H1 (cell line): ENCODE measurements at regions not wholly inside any gene's neighbourhood (a gene's known extent, or its start where the extent isn't known, plus 50 kb on each side); places are given as distances from the start of the nearest gene placed in this dataset.

Source experiments
- CTCF ChIA-PET: fragments of 300-600 bp; sonication (Branson Sonifier 250); formaldehyde crosslinking; loops from one replicate; lab custom pipeline; 2021; ENCODE audit not compliant: partially characterized antibody; lab: Charles Lee
- POLR2A ChIA-PET: fragments of 300-600 bp; sonication (Branson Sonifier 250); formaldehyde crosslinking; loops from one replicate; lab custom pipeline; 2021; ENCODE audit warnings: inconsistent platforms; ENCODE audit not compliant: partially characterized antibody; lab: Charles Lee
- DNase-seq, 2 experiments: peaks; one replicate each; pipeline versions ENCODE4 v3.0.0 to v3.0.0-alpha.2; 2010 to 2022; ENCODE audit warnings: low spot score in 2 of 2, low read depth in 1 of 2, mixed read lengths in 1 of 2
- FAIRE-seq: peaks from 2 replicates; lab custom pipeline; 2011; peaks lifted over from hg19 to GRCh38; lab: Jason Lieb, UNC
- H2AFZ ChIP-seq: 2 replicates; pipeline ENCODE4 v1.8.1; 2012; ENCODE audit warnings: low read length, inconsistent platforms
- H2AK5ac ChIP-seq: 2 replicates; pipeline ENCODE4 v1.6.1; 2013; ENCODE audit warnings: low read depth, low read length
- H2BK120ac ChIP-seq: replicated peaks from 2 replicates; pipeline ENCODE3; 2013; ENCODE audit warnings: low read depth, low read length, inconsistent platforms
- H2BK12ac ChIP-seq: 2 replicates; pipeline ENCODE4 v1.6.1; 2013; ENCODE audit warnings: low read depth, low read length
- H2BK15ac ChIP-seq: 2 replicates; pipeline ENCODE4 v1.6.1; 2013; ENCODE audit warnings: low read length
- H2BK20ac ChIP-seq: 2 replicates; pipeline ENCODE4 v1.6.1; 2013; ENCODE audit warnings: low read length
- H2BK5ac ChIP-seq: 2 replicates; pipeline ENCODE4 v1.6.1; 2013; ENCODE audit warnings: low read depth, low read length
- H3K14ac ChIP-seq: 2 replicates; pipeline ENCODE4 v1.6.1; 2013; ENCODE audit warnings: inconsistent platforms; ENCODE audit not compliant: insufficient read length
- H3K18ac ChIP-seq: 2 replicates; pipeline ENCODE4 v1.6.1; 2013; ENCODE audit warnings: low read length; ENCODE audit errors: extremely low read depth
- H3K23ac ChIP-seq: 2 replicates; pipeline ENCODE4 v1.6.1; 2013; ENCODE audit warnings: inconsistent platforms; ENCODE audit not compliant: insufficient read length
- H3K23me2 ChIP-seq: 2 replicates; pipeline ENCODE4 v1.6.1; 2013; ENCODE audit warnings: low read depth, low read length
- H3K27ac ChIP-seq: 2 replicates; pipeline ENCODE4 v1.6.1; 2011; ENCODE audit warnings: low read depth, low read length, inconsistent platforms
- H3K27me3 ChIP-seq, 4 experiments: replicated peaks in 1 of 4; 1 replicate in 1 of 4; 2 replicates in 3 of 4; pipeline versions ENCODE4 v1.6.1 to v1.8.1; 2011 to 2013; ENCODE audit warnings: low read length in 3 of 4, mild to moderate bottlenecking in 3 of 4, inconsistent platforms in 2 of 4, mixed read lengths in 2 of 4, moderate library complexity in 1 of 4; ENCODE audit not compliant: control insufficient read depth in 3 of 4, insufficient read depth in 3 of 4; ENCODE audit errors: extremely low read depth in 1 of 4
- H3K36me3 ChIP-seq, 4 experiments: 2 replicates each; pipeline versions ENCODE4 v1.6.1 to v1.8.1; 2011 to 2013; ENCODE audit warnings: mild to moderate bottlenecking in 4 of 4, low read length in 3 of 4, moderate library complexity in 2 of 4, control low read depth in 1 of 4, inconsistent platforms in 1 of 4; ENCODE audit not compliant: insufficient read depth in 4 of 4, control insufficient read depth in 2 of 4
- H3K4ac ChIP-seq: replicated peaks from 2 replicates; pipeline ENCODE3; 2013; ENCODE audit warnings: low read length, low read depth, mixed read lengths, inconsistent platforms; ENCODE audit not compliant: insufficient read length
- H3K4me1 ChIP-seq, 4 experiments: replicated peaks in 1 of 4; 1 replicate in 1 of 4; 2 replicates in 3 of 4; pipeline versions ENCODE4 v1.6.1 to v1.8.1; 2011 to 2013; ENCODE audit warnings: low read length in 3 of 4, inconsistent platforms in 2 of 4, mixed read lengths in 1 of 4; ENCODE audit not compliant: insufficient read depth in 4 of 4, control insufficient read depth in 3 of 4
- H3K4me2 ChIP-seq, 2 experiments: 2 replicates each; pipeline versions ENCODE4 v1.6.1 to v1.8.1; 2011 to 2013; ENCODE audit warnings: low read depth in 2 of 2, low read length in 2 of 2, control low read depth in 1 of 2, inconsistent platforms in 1 of 2, mild to moderate bottlenecking in 1 of 2; ENCODE audit not compliant: insufficient read depth in 1 of 2
- H3K4me3 ChIP-seq, 4 experiments: fragments of 200-600, 300-600 bp in 1 of 4; sonication (generic), shearing (Covaris generic), sonication (Bioruptor Twin) in 1 of 4; 2 replicates each; pipeline versions ENCODE4 v1.5.1 to v1.8.1; 2011 to 2016; ENCODE audit warnings: low read length in 4 of 4, low read depth in 3 of 4, control low read depth in 2 of 4, inconsistent platforms in 2 of 4, mild to moderate bottlenecking in 2 of 4, mixed read lengths in 1 of 4, moderate library complexity in 1 of 4; ENCODE audit not compliant: insufficient read depth in 2 of 4; ENCODE audit errors: extremely low read depth in 1 of 4
- H3K56ac ChIP-seq: replicated peaks from 2 replicates; pipeline ENCODE3; 2013; ENCODE audit warnings: low read depth, mild to moderate bottlenecking, mixed read lengths, low read length, inconsistent platforms; ENCODE audit not compliant: insufficient read length
- H3K79me1 ChIP-seq: 2 replicates; pipeline ENCODE4 v1.6.1; 2013; ENCODE audit warnings: low read depth, low read length, control low read depth
- H3K79me2 ChIP-seq, 2 experiments: 2 replicates each; pipeline versions ENCODE4 v1.6.1 to v1.8.1; 2012 to 2013; ENCODE audit warnings: low read length in 2 of 2, mild to moderate bottlenecking in 2 of 2, inconsistent platforms in 1 of 2; ENCODE audit not compliant: insufficient read depth in 2 of 2, control insufficient read depth in 1 of 2
- H3K9ac ChIP-seq, 4 experiments: replicated peaks in 1 of 4; 1 replicate in 1 of 4; 2 replicates in 3 of 4; pipeline versions ENCODE4 v1.6.1 to v1.8.1; 2011 to 2013; ENCODE audit warnings: low read depth in 3 of 4, low read length in 3 of 4, control low read depth in 2 of 4, mild to moderate bottlenecking in 2 of 4, moderate library complexity in 2 of 4, inconsistent platforms in 1 of 4; ENCODE audit errors: extremely low read depth in 1 of 4
- H3K9me3 ChIP-seq, 2 experiments: 2 replicates each; pipeline versions ENCODE4 v1.6.1 to v1.8.1; 2012 to 2013; ENCODE audit warnings: mild to moderate bottlenecking in 2 of 2, moderate library complexity in 2 of 2, control low read depth in 1 of 2, inconsistent platforms in 1 of 2, low read depth in 1 of 2, low read length in 1 of 2, mixed read lengths in 1 of 2; ENCODE audit not compliant: insufficient read depth in 2 of 2
- H4K20me1 ChIP-seq, 2 experiments: replicated peaks in 1 of 2; 2 replicates each; pipeline versions ENCODE3 to v1.8.1; 2011 to 2013; ENCODE audit warnings: inconsistent platforms in 2 of 2, low read length in 2 of 2, mild to moderate bottlenecking in 1 of 2; ENCODE audit not compliant: insufficient read depth in 2 of 2, control insufficient read depth in 1 of 2
- H4K5ac ChIP-seq: 2 replicates; pipeline ENCODE4 v1.6.1; 2013; ENCODE audit warnings: low read length, low read depth, mixed read lengths, inconsistent platforms; ENCODE audit not compliant: insufficient read length
- H4K8ac ChIP-seq: 2 replicates; pipeline ENCODE4 v1.8.0; 2013; ENCODE audit warnings: mild to moderate bottlenecking, moderate library complexity, low read length, inconsistent platforms; ENCODE audit not compliant: insufficient read depth; ENCODE audit errors: extremely low read depth
- H4K91ac ChIP-seq: replicated peaks from 2 replicates; pipeline ENCODE3; 2013; ENCODE audit warnings: low read length, mixed read lengths, inconsistent platforms; ENCODE audit not compliant: insufficient read length
- GTF2F1 ChIP-seq: IDR thresholded peaks from 2 replicates; pipeline ENCODE4 v1.6.1; 2012; ENCODE audit warnings: low read depth, low read length, improper control_type of control experiment, borderline replicate concordance
- SAP30 ChIP-seq: fragments of 300-600 bp; sonication (generic); IDR thresholded peaks from 2 replicates; pipeline ENCODE4 v1.7.1; 2012; ENCODE audit warnings: low read length, moderate library complexity, mild to moderate bottlenecking, inconsistent platforms; ENCODE audit not compliant: insufficient read depth, insufficient replicate concordance
- SIN3A ChIP-seq, 2 experiments: IDR thresholded peaks in 1 of 2; conservative IDR thresholded peaks in 1 of 2; 2 replicates each; pipeline ENCODE4 v1.6.1; 2011 to 2012; ENCODE audit warnings: low read length in 2 of 2, improper control_type of control experiment in 1 of 2, low read depth in 1 of 2, mild to moderate bottlenecking in 1 of 2
- SIX5 ChIP-seq: IDR thresholded peaks from 2 replicates; pipeline ENCODE4 v1.6.1; 2011; ENCODE audit warnings: mild to moderate bottlenecking, low read depth, low read length
- TAF7 ChIP-seq: optimal IDR thresholded peaks from 2 replicates; pipeline ENCODE3; 2011; ENCODE audit warnings: low read depth, mild to moderate bottlenecking, inconsistent platforms, low read length, moderate library complexity, borderline replicate concordance
- WGBS, 2 experiments: shearing (Covaris generic) in 1 of 2; methylation state at CpG; one replicate each; pipeline versions ENCODE4 v1.1.6 to v1.1.7; 2013 to 2015; ENCODE audit warnings: low lambda C conversion rate in 2 of 2, mixed read lengths in 2 of 2, inconsistent platforms in 1 of 2, low coverage in 1 of 2, missing lambda C conversion rate in 1 of 2; ENCODE audit not compliant: insufficient replicate concordance in 2 of 2, insufficient coverage in 1 of 2, insufficient read length in 1 of 2; ENCODE audit errors: extremely low coverage in 1 of 2, missing lambda C conversion rate in 1 of 2; 5-methylcytosine and 5-hydroxymethylcytosine counted together

DNA sequence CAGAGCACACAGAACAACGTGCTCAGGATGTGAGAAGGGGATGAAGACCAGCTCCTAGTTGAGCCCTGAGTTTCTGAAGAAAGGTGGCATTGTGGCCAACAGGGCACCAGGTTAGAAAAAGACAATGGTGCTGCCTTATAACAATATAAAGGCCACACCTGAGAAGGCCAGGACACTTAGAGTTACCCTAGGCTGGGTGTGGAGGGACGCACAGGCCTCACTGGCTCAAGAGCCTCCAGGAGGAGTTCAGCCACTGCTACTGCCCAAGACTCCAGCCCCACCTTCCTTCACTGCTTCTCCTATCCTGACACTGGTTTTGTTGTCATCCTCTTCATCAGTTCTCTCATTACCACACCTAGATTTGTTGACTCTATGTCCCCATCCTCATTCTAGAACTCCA is 55.2 kb upstream of the BEND6 start:
- H3K9me3 ChIP-seq = no peaks in the 10 kb centered on the region

More for the DNA sequence above, 55.2 kb upstream of the BEND6 start:
- no peaks in the 10 kb centered on the region; a peak in 1 of 8 replicates for H3K36me3 ChIP-seq
- no peak overlapping the region for H3K9ac ChIP-seq
- TF ChIP-seq SAP30 (no peak), SIN3A (conservative IDR thresholded peaks at IDR 0.05 in 1 of 2, IDR thresholded peaks at IDR 0.05 in 1 of 2; ENCODE audit: low read depth in 1 of 2, low read length in 2 of 2) (no peak), SIX5 (no peak), TAF7 (no peak), GTF2F1 (no peak)
- no peaks in the 10 kb centered on the region for H3K23me2 ChIP-seq
- H3K14ac ChIP-seq = no peak overlapping the region
- no peak overlapping the region for H4K8ac ChIP-seq
- 89% methylated on average over 2 of the region's 2 CpGs; no CpG with 5 or more reads in 1 of the 2 experiments for WGBS, 2 experiments
- no peak overlapping the region for H2BK15ac ChIP-seq
- DNase-seq = no peak
- H2BK120ac ChIP-seq = no peak overlapping the region
- no peaks in the 10 kb centered on the region for H3K27me3 ChIP-seq
- no peak overlapping the region for H3K56ac ChIP-seq
- H3K18ac ChIP-seq = no peak overlapping the region
- H4K91ac ChIP-seq = no peak overlapping the region
- no peak overlapping the region for H3K4ac ChIP-seq
- no peaks in the 10 kb centered on the region for H3K79me2 ChIP-seq
- ChIA-PET POLR2A (no interaction called here), CTCF (interaction anchor here (0.9 to 1.2 kb wide), 4 partner anchors 11 to 417 kb away, joined by 3 to 4 read pairs (median 4); partner anchors contain the start of gene PRIM2)
- H3K23ac ChIP-seq = no peak overlapping the region
- H2AK5ac ChIP-seq = no peak overlapping the region
- no peaks in the 10 kb centered on the region for H4K20me1 ChIP-seq
- no peaks in the 10 kb centered on the region for H3K79me1 ChIP-seq
- H2AFZ ChIP-seq = no peak overlapping the region
- no peak overlapping the region for H3K27ac ChIP-seq
- no peak overlapping the region for H2BK20ac ChIP-seq
- no peak overlapping the region for H4K5ac ChIP-seq
- no peak overlapping the region for H2BK12ac ChIP-seq
- H2BK5ac ChIP-seq = no peak overlapping the region
- no peaks in the 10 kb centered on the region for H3K4me1 ChIP-seq
- no peak overlapping the region for H3K4me2 ChIP-seq
- no peak for FAIRE-seq
- H3K4me3 ChIP-seq = no peak overlapping the region
